HepG2 (cell line): ENCODE measurements at regions not wholly inside any gene's neighbourhood (a gene's known extent, or its start where the extent isn't known, plus 50 kb on each side); places are given as distances from the start of the nearest gene placed in this dataset.

Experiments
- ATAC-seq: fragments of 200-7000 bp; cut with Tn5 transposase; 3 replicates; pipeline ENCODE4 v1.9.1; 2020; ENCODE audit warnings: mild to moderate bottlenecking, moderate library complexity
- BruUV-seq: library from RNA; stranded (reverse); fragments of 400-500 nt; replicated peaks from 2 replicates; lab custom pipeline; 2021; lab: Mats Ljungman, UMichigan
- CTCF ChIA-PET: fragments of 300-600 bp; formaldehyde crosslinking; extraction: SDS; loops from one replicate; lab custom pipeline; 2021; ENCODE audit warnings: low total read pairs, inconsistent platforms, low intra/inter-chr PET ratio; lab: Yijun Ruan, JAX
- POLR2A ChIA-PET: fragments of 350-600 bp; sonication (Branson Sonifier 250); formaldehyde crosslinking; loops from one replicate; lab custom pipeline; 2020; ENCODE audit warnings: antibody characterized with exemption, inconsistent platforms; lab: Yijun Ruan, JAX
- DNase-seq: peaks from one replicate; pipeline ENCODE4 v3.0.0-alpha.2; 2015; ENCODE audit warnings: low spot score
- FAIRE-seq: peaks from 3 replicates; lab custom pipeline; 2011; peaks lifted over from hg19 to GRCh38; lab: Jason Lieb, UNC
- H2AFZ ChIP-seq: one replicate; pipeline ENCODE4 v1.6.1; 2011; ENCODE audit warnings: low read length, inconsistent platforms
- H3K27ac ChIP-seq: fragments of 300-600 bp; 3 replicates; pipeline ENCODE4 v1.8.0; 2011; ENCODE audit warnings: mixed run types, mild to moderate bottlenecking, mixed read lengths, low read length, inconsistent platforms; ENCODE audit not compliant: insufficient read depth; ENCODE audit errors: extremely low read length
- H3K27me3 ChIP-seq, 2 experiments: fragments of 200-600 bp in 1 of 2; 2 replicates in 1 of 2; 3 replicates in 1 of 2; pipeline versions ENCODE4 v1.6.0 to v1.8.0; 2011; ENCODE audit warnings: low read length in 2 of 2, mild to moderate bottlenecking in 2 of 2, moderate library complexity in 2 of 2, inconsistent platforms in 1 of 2; ENCODE audit not compliant: insufficient read depth in 2 of 2, control insufficient read depth in 1 of 2
- H3K36me3 ChIP-seq, 2 experiments: fragments of 200-600 bp in 1 of 2; replicated peaks in 1 of 2; 2 replicates in 1 of 2; 3 replicates in 1 of 2; pipeline versions ENCODE4 v1.5.1 to v1.8.0; 2011; ENCODE audit warnings: low read length in 2 of 2, inconsistent platforms in 1 of 2; ENCODE audit not compliant: insufficient read depth in 2 of 2, control insufficient read depth in 1 of 2
- H3K4me1 ChIP-seq: 2 replicates; pipeline ENCODE4 v1.5.1; 2012; ENCODE audit warnings: low read length, inconsistent platforms; ENCODE audit not compliant: insufficient read depth
- H3K4me2 ChIP-seq: 2 replicates; pipeline ENCODE4 v1.6.0; 2011; ENCODE audit warnings: low read depth, low read length, inconsistent platforms
- H3K4me3 ChIP-seq, 3 experiments: fragments of 200-600 bp in 1 of 3; sonication (generic), shearing (Covaris generic) in 1 of 3; replicated peaks in 1 of 3; 2 replicates each; pipeline ENCODE4 v1.5.1; 2011 to 2016; ENCODE audit warnings: low read length in 3 of 3, inconsistent platforms in 2 of 3, low read depth in 2 of 3, mild to moderate bottlenecking in 2 of 3, control low read depth in 1 of 3, mixed read lengths in 1 of 3; ENCODE audit not compliant: insufficient read depth in 1 of 3
- H3K79me2 ChIP-seq: one replicate; pipeline ENCODE4 v1.6.1; 2011; ENCODE audit warnings: low read length, inconsistent platforms; ENCODE audit not compliant: insufficient read depth
- H3K9ac ChIP-seq: 2 replicates; pipeline ENCODE4 v1.6.0; 2011; ENCODE audit warnings: mild to moderate bottlenecking, low read depth, low read length, inconsistent platforms; ENCODE audit not compliant: insufficient read depth
- H3K9me3 ChIP-seq: 2 replicates; pipeline ENCODE4 v1.5.1; 2012; ENCODE audit warnings: mild to moderate bottlenecking, low read length
- H4K20me1 ChIP-seq: 2 replicates; pipeline ENCODE4 v1.6.0; 2011; ENCODE audit warnings: inconsistent platforms, mild to moderate bottlenecking, low read length, moderate library complexity; ENCODE audit not compliant: insufficient read depth
- GABPB1 ChIP-seq: IDR thresholded peaks from 2 replicates; pipeline ENCODE4 v1.6.1; 2016; ENCODE audit warnings: mild to moderate bottlenecking, missing genetic modification reagents, moderate library complexity, missing compliant biosample characterization
- KLF12 ChIP-seq: sonication (generic); formaldehyde crosslinking; IDR thresholded peaks from 2 replicates; pipeline ENCODE4 v1.4.0; 2020; ENCODE audit warnings: missing genetic modification reagents, borderline replicate concordance
- PAWR ChIP-seq: sonication (generic); formaldehyde crosslinking; IDR thresholded peaks from 2 replicates; pipeline ENCODE4 v1.4.0; 2020; ENCODE audit warnings: missing genetic modification reagents, mild to moderate bottlenecking, borderline replicate concordance
- RFX5 ChIP-seq: IDR thresholded peaks from 2 replicates; pipeline ENCODE4 v1.6.1; 2011; ENCODE audit warnings: low read depth, low read length, improper control_type of control experiment
- TAF1 ChIP-seq: sonication (generic); formaldehyde crosslinking; IDR thresholded peaks from 2 replicates; pipeline ENCODE4 v1.4.0; 2020; ENCODE audit warnings: missing genetic modification reagents
- TFDP1 ChIP-seq: IDR thresholded peaks from 2 replicates; pipeline ENCODE4 v1.6.1; 2016; ENCODE audit warnings: missing compliant biosample characterization, missing genetic modification reagents, borderline replicate concordance
- THRA ChIP-seq: sonication (generic); formaldehyde crosslinking; IDR thresholded peaks from 2 replicates; pipeline ENCODE4 v1.4.0; 2020; ENCODE audit warnings: missing genetic modification reagents, borderline replicate concordance
- ZBTB7B ChIP-seq: sonication (generic); formaldehyde crosslinking; IDR thresholded peaks from 2 replicates; pipeline ENCODE4 v1.4.0; 2020; ENCODE audit warnings: missing genetic modification reagents
- ZNF484 ChIP-seq: sonication (generic); formaldehyde crosslinking; IDR thresholded peaks from 2 replicates; pipeline ENCODE4 v1.5.1; 2020; ENCODE audit warnings: mild to moderate bottlenecking, low read depth, missing genetic modification reagents, borderline replicate concordance
- ZNF546 ChIP-seq: sonication (generic); formaldehyde crosslinking; conservative IDR thresholded peaks from 2 replicates; pipeline ENCODE4 v1.8.1; 2023; ENCODE audit warnings: mild to moderate bottlenecking, missing genetic modification reagents
- ZSCAN12 ChIP-seq: sonication (generic); formaldehyde crosslinking; IDR thresholded peaks from 2 replicates; pipeline ENCODE4 v1.9.0; 2021; ENCODE audit warnings: mild to moderate bottlenecking, missing genetic modification reagents
- ZSCAN31 ChIP-seq: sonication (generic); formaldehyde crosslinking; IDR thresholded peaks from 2 replicates; pipeline ENCODE4 v1.5.0; 2020; ENCODE audit warnings: low read depth, mild to moderate bottlenecking, missing genetic modification reagents
- WGBS: methylation state at CpG from one replicate; pipeline ENCODE4 v1.1.6; 2017; ENCODE audit warnings: low lambda C conversion rate; 5-methylcytosine and 5-hydroxymethylcytosine counted together
- in situ Hi-C: cut with HindIII; loops from 2 replicates; pipeline ENCODE4 v1.10.0; 2017; ENCODE audit warnings: low pct_unique_long_range_greater_than_20kb; ENCODE audit not compliant: extremely low pct_ligation_motif_present
- intact Hi-C: fragments of 100-400 bp; cut with micrococcal nuclease; formaldehyde crosslinking; loops from one replicate; pipeline ENCODE4 v1.10.0; 2022; ENCODE audit not compliant: unreplicated experiment

GRCh38 chr9:22722492-22722891, 275.9 kb downstream of the DMRTA1 start:
- H3K36me3 ChIP-seq = no peaks in the 10 kb centered on the region
- H3K4me1 ChIP-seq = no peaks in the 10 kb centered on the region
- H3K4me2 ChIP-seq = no peak overlapping the region
- ATAC-seq = no peak
- ChIA-PET POLR2A (no interaction called here), CTCF (no interaction called here)
- H3K9ac ChIP-seq = no peak overlapping the region
- no peaks in the 10 kb centered on the region for H3K27me3 ChIP-seq
- H3K4me3 ChIP-seq = no peak overlapping the region
- BruUV-seq = no TSS peak
- TF ChIP-seq ZSCAN31 (CRISPR knock-in tag) (no peak), ZNF484 (CRISPR knock-in tag) (no peak), TAF1 (CRISPR knock-in tag) (no peak), THRA (no peak), PAWR (CRISPR knock-in tag) (no peak), ZSCAN12 (CRISPR knock-in tag) (no peak), RFX5 (no peak)
- 2% methylated on average over 2 of the region's 2 CpGs for WGBS
- intact Hi-C loops (no loop called here), in situ Hi-C loops (no loop called here)
- no peak for DNase-seq
- no peak overlapping the region for H3K27ac ChIP-seq
- H4K20me1 ChIP-seq = no peaks in the 10 kb centered on the region
- FAIRE-seq = no peak
- no peaks in the 10 kb centered on the region for H3K79me2 ChIP-seq
- peaks cover 25% of the 10 kb centered on the region for H3K9me3 ChIP-seq
- no peak overlapping the region for H2AFZ ChIP-seq

- Histone ChIP-seq H3K9me3 (peaks cover 45% of the 10 kb centered on the region), H3K27me3 (no peaks in the 10 kb centered on the region), H3K36me3 (no peaks in the 10 kb centered on the region), H3K27ac (no peak overlapping the region), H2AFZ (no peak overlapping the region), H4K20me1 (no peaks in the 10 kb centered on the region), H3K9ac (no peak overlapping the region), H3K79me2 (no peaks in the 10 kb centered on the region), H3K4me2 (no peak overlapping the region), H3K4me1 (no peaks in the 10 kb centered on the region), H3K4me3 (no peak overlapping the region)
- ChIA-PET CTCF (no interaction called here), POLR2A (no interaction called here)
- ATAC-seq (no peak), FAIRE-seq (no peak), DNase-seq (no peak)
- intact Hi-C loops = no loop called here
- WGBS = 15% methylated on average over 3 of the region's 3 CpGs
- in situ Hi-C loops = no loop called here
- BruUV-seq = no TSS peak
- TF ChIP-seq KLF12 (no peak), ZBTB7B (CRISPR knock-in tag) (no peak), ZNF546 (CRISPR knock-in tag) (no peak), TFDP1 (CRISPR knock-in tag) (no peak), GABPB1 (CRISPR knock-in tag) (no peak)
Measured at GRCh38 chr9:22731786-22732185, 285.2 kb downstream of the DMRTA1 start.
